ENCODE measurements at regions not wholly inside any gene's neighbourhood (a gene's known extent, or its start where the extent isn't known, plus 50 kb on each side); places are given as distances from the start of the nearest gene placed in this dataset.

GRCh38 chr13:105587786-105588185 is 947.7 kb downstream of the EFNB2 start:
- TF ChIP-seq CTCF (IDR thresholded peaks at IDR 0.05; ENCODE audit: borderline replicate concordance, extremely low read depth, low read length, poor library complexity, severe bottlenecking) (no peak), EZH2 (IDR thresholded peaks at IDR 0.05; ENCODE audit: borderline replicate concordance, low read depth, low read length, severe bottlenecking) (no peak)
- Histone ChIP-seq H2AFZ (ENCODE audit: low read depth, low read length) (no peak overlapping the region), H3K4me1 (ENCODE audit: insufficient read depth, low read length) (no peaks in the 10 kb centered on the region), H3K9me3 (ENCODE audit: insufficient read depth, low read length, severe bottlenecking) (no peaks in the 10 kb centered on the region), H3K4me3 (ENCODE audit: low read depth in 1 of 2, low read length in 2 of 2) (no peak overlapping the region), H3K9ac (ENCODE audit: low read depth, low read length) (no peak overlapping the region), H3K79me2 (ENCODE audit: insufficient read depth, low read length) (no peaks in the 10 kb centered on the region), H4K20me1 (ENCODE audit: insufficient read depth, low read length) (no peaks in the 10 kb centered on the region), H3K27ac (ENCODE audit: low read length) (no peak overlapping the region), H3K27me3 (ENCODE audit: insufficient read depth, low read length, poor library complexity) (no peaks in the 10 kb centered on the region), H3K36me3 (ENCODE audit: insufficient read depth, low read length) (no peaks in the 10 kb centered on the region), H3K4me2 (ENCODE audit: insufficient read depth, low read length) (no peak overlapping the region)
- ATAC-seq (ENCODE audit: insufficient read depth, low read depth) (no peak), DNase-seq (no peak)

GRCh38 chr13:105579821-105580710 is 955.4 kb downstream of the EFNB2 start:
- Histone ChIP-seq H3K4me2 (ENCODE audit: insufficient read depth, low read length) (no peak overlapping the region), H3K4me1 (ENCODE audit: insufficient read depth, low read length) (no peaks in the 10 kb centered on the region), H3K9me3 (ENCODE audit: insufficient read depth, low read length, severe bottlenecking) (peaks cover 4% of the 10 kb centered on the region), H3K9ac (ENCODE audit: low read depth, low read length) (no peak overlapping the region), H2AFZ (ENCODE audit: low read depth, low read length) (no peak overlapping the region), H3K36me3 (ENCODE audit: insufficient read depth, low read length) (0 out of 2 replicates have a peak, but pooled peaks cover under 1% of the 10 kb centered on the region), H3K27ac (ENCODE audit: low read length) (no peak overlapping the region), H3K27me3 (ENCODE audit: insufficient read depth, low read length, poor library complexity) (no peaks in the 10 kb centered on the region), H3K79me2 (ENCODE audit: insufficient read depth, low read length) (no peaks in the 10 kb centered on the region), H3K4me3 (ENCODE audit: low read depth in 1 of 2, low read length in 2 of 2) (no peak overlapping the region), H4K20me1 (ENCODE audit: insufficient read depth, low read length) (no peaks in the 10 kb centered on the region)
- ATAC-seq (ENCODE audit: insufficient read depth, low read depth) = no peak
- TF ChIP-seq EZH2 (IDR thresholded peaks at IDR 0.05; ENCODE audit: borderline replicate concordance, low read depth, low read length, severe bottlenecking) = no peak
- TF ChIP-seq CTCF (IDR thresholded peaks at IDR 0.05; ENCODE audit: borderline replicate concordance, extremely low read depth, low read length, poor library complexity, severe bottlenecking) = no peak
- no peak for DNase-seq

- H3K4me2 ChIP-seq (ENCODE audit: insufficient read depth, low read length) = no peak overlapping the region
- TF ChIP-seq EZH2 (IDR thresholded peaks at IDR 0.05; ENCODE audit: borderline replicate concordance, low read depth, low read length, severe bottlenecking) = no peak
- no peak for TF ChIP-seq CTCF (IDR thresholded peaks at IDR 0.05; ENCODE audit: borderline replicate concordance, extremely low read depth, low read length, poor library complexity, severe bottlenecking)
- H3K36me3 ChIP-seq (ENCODE audit: insufficient read depth, low read length) = 0 out of 2 replicates have a peak, but pooled peaks cover 2% of the 10 kb centered on the region
- H2AFZ ChIP-seq (ENCODE audit: low read depth, low read length) = no peak overlapping the region
- H3K27me3 ChIP-seq (ENCODE audit: insufficient read depth, low read length, poor library complexity) = no peaks in the 10 kb centered on the region
- no peak for DNase-seq
- ATAC-seq (ENCODE audit: insufficient read depth, low read depth) = no peak
- H3K9me3 ChIP-seq (ENCODE audit: insufficient read depth, low read length, severe bottlenecking) = peaks cover 8% of the 10 kb centered on the region
- H3K27ac ChIP-seq (ENCODE audit: low read length) = no peak overlapping the region
- H3K9ac ChIP-seq (ENCODE audit: low read depth, low read length) = no peak overlapping the region
- H4K20me1 ChIP-seq (ENCODE audit: insufficient read depth, low read length) = no peaks in the 10 kb centered on the region
- H3K4me1 ChIP-seq (ENCODE audit: insufficient read depth, low read length) = no peaks in the 10 kb centered on the region
- no peaks in the 10 kb centered on the region for H3K79me2 ChIP-seq (ENCODE audit: insufficient read depth, low read length)
- H3K4me3 ChIP-seq (ENCODE audit: low read depth in 1 of 2, low read length in 2 of 2) = no peak overlapping the region
Measured at GRCh38 chr13:105573136-105573535, 962.3 kb downstream of the EFNB2 start.
